K562 (cell line): ENCODE measurements at regions not wholly inside any gene's neighbourhood (a gene's known extent, or its start where the extent isn't known, plus 50 kb on each side); places are given as distances from the start of the nearest gene placed in this dataset.
"Not testable (repeated sequence)": the region's sequence is repeated elsewhere in the genome, so short reads cannot be mapped to it uniquely, and the experiment has no call there.

Source experiments
- NFATC3 ChIP-seq: fragments of 450-650 bp; IDR thresholded peaks from 2 replicates; pipeline ENCODE4 v1.6.1; 2017; ENCODE audit warnings: mild to moderate bottlenecking
- SP2 ChIP-seq: IDR thresholded peaks from 2 replicates; pipeline ENCODE4 v1.6.1; 2011; ENCODE audit warnings: mild to moderate bottlenecking, low read depth, low read length, moderate library complexity; ENCODE audit not compliant: poor library complexity, severe bottlenecking; ENCODE audit errors: extremely low read depth
- TF ChIP-seq, protein P1 (sequence below), 2 experiments: IDR thresholded peaks; 2 replicates each; pipeline ENCODE4 v1.6.1; 2012; ENCODE audit warnings: improper control_type of control experiment in 2 of 2, low read depth in 2 of 2, low read length in 2 of 2, borderline replicate concordance in 1 of 2
- TF ChIP-seq, protein P2 (sequence below): fragments of 200-800 bp; sonication (Bioruptor generic); IDR thresholded peaks from 2 replicates; pipeline ENCODE4 v1.6.1; 2017; ENCODE audit warnings: missing genetic modification characterization, missing compliant biosample characterization

- TF ChIP-seq, protein P1, sequence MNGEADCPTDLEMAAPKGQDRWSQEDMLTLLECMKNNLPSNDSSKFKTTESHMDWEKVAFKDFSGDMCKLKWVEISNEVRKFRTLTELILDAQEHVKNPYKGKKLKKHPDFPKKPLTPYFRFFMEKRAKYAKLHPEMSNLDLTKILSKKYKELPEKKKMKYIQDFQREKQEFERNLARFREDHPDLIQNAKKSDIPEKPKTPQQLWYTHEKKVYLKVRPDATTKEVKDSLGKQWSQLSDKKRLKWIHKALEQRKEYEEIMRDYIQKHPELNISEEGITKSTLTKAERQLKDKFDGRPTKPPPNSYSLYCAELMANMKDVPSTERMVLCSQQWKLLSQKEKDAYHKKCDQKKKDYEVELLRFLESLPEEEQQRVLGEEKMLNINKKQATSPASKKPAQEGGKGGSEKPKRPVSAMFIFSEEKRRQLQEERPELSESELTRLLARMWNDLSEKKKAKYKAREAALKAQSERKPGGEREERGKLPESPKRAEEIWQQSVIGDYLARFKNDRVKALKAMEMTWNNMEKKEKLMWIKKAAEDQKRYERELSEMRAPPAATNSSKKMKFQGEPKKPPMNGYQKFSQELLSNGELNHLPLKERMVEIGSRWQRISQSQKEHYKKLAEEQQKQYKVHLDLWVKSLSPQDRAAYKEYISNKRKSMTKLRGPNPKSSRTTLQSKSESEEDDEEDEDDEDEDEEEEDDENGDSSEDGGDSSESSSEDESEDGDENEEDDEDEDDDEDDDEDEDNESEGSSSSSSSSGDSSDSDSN (IDR thresholded peaks at IDR 0.05; ENCODE audit: borderline replicate concordance in 1 of 2, low read depth in 2 of 2, low read length in 2 of 2): not testable (repeated sequence)
- TF ChIP-seq SP2, NFATC3: not testable (repeated sequence)
- TF ChIP-seq, protein P2, sequence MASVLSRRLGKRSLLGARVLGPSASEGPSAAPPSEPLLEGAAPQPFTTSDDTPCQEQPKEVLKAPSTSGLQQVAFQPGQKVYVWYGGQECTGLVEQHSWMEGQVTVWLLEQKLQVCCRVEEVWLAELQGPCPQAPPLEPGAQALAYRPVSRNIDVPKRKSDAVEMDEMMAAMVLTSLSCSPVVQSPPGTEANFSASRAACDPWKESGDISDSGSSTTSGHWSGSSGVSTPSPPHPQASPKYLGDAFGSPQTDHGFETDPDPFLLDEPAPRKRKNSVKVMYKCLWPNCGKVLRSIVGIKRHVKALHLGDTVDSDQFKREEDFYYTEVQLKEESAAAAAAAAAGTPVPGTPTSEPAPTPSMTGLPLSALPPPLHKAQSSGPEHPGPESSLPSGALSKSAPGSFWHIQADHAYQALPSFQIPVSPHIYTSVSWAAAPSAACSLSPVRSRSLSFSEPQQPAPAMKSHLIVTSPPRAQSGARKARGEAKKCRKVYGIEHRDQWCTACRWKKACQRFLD (CRISPR knock-in tag): not testable (repeated sequence)
Observed at GRCh38 chr11:49434308-49434707, 225.9 kb upstream of the FOLH1 start.
